ENCODE measurements at regions not wholly inside any gene's neighbourhood (a gene's known extent, or its start where the extent isn't known, plus 50 kb on each side); places are given as distances from the start of the nearest gene placed in this dataset.

GRCh38 chr11:115720602-115721245, 216.5 kb upstream of the CADM1 start:
- intact Hi-C loops (cut with DNase I; ENCODE audit: low total_unique reads), result no loop called here
- H3K9me3 ChIP-seq, result no peaks in the 10 kb centered on the region
- 53 to 61% methylated on average over 9 of the region's 9 CpGs for WGBS, 2 donors
- no peak for TF ChIP-seq POLR2A (IDR thresholded peaks at IDR 0.05)
- TF ChIP-seq CTCF (IDR thresholded peaks at IDR 0.05), result no peak
- no peaks in the 10 kb centered on the region for H3K36me3 ChIP-seq (ENCODE audit: low read depth, missing control alignments)
- no peaks in the 10 kb centered on the region for H3K27me3 ChIP-seq
- H3K27ac ChIP-seq, result no peak overlapping the region
- no peak overlapping the region for H3K4me3 ChIP-seq
- no peak for DNase-seq
- H3K4me1 ChIP-seq, result peaks cover 10% of the 10 kb centered on the region

- DNase-seq, result no peak
- TF ChIP-seq CTCF (IDR thresholded peaks at IDR 0.05) (no peak), POLR2A (IDR thresholded peaks at IDR 0.05) (no peak)
- no peaks in the 10 kb centered on the region for H3K27me3 ChIP-seq
- 93 to 95% methylated on average over 3 of the region's 3 CpGs for WGBS, 2 donors
- no peak overlapping the region for H3K4me3 ChIP-seq
- H3K27ac ChIP-seq, result no peak overlapping the region
- no peaks in the 10 kb centered on the region for H3K36me3 ChIP-seq (ENCODE audit: low read depth, missing control alignments)
- peaks cover 10% of the 10 kb centered on the region for H3K4me1 ChIP-seq
- intact Hi-C loops (cut with DNase I; ENCODE audit: low total_unique reads), result no loop called here
- H3K9me3 ChIP-seq, result no peaks in the 10 kb centered on the region
Measured at GRCh38 chr11:115718945-115719344, 214.7 kb upstream of the CADM1 start.

GRCh38 chr11:115718106-115718505, 213.9 kb upstream of the CADM1 start:
- no peak for DNase-seq
- Histone ChIP-seq H3K36me3 (ENCODE audit: low read depth, missing control alignments) (no peaks in the 10 kb centered on the region), H3K9me3 (no peaks in the 10 kb centered on the region), H3K27ac (no peak overlapping the region), H3K27me3 (no peaks in the 10 kb centered on the region), H3K4me1 (peaks cover 10% of the 10 kb centered on the region), H3K4me3 (no peak overlapping the region)
- intact Hi-C loops (cut with DNase I; ENCODE audit: low total_unique reads), result no loop called here
- 82 to 84% methylated on average over 6 of the region's 6 CpGs for WGBS, 2 donors
- TF ChIP-seq CTCF (IDR thresholded peaks at IDR 0.05) (no peak), POLR2A (IDR thresholded peaks at IDR 0.05) (no peak)

GRCh38 chr11:115716601-115717529, 212.7 kb upstream of the CADM1 start:
- TF ChIP-seq CTCF (IDR thresholded peaks at IDR 0.05) (no peak), POLR2A (IDR thresholded peaks at IDR 0.05) (no peak)
- Histone ChIP-seq H3K9me3 (no peaks in the 10 kb centered on the region), H3K27me3 (no peaks in the 10 kb centered on the region), H3K4me3 (peak overlapping the region; percentile 1 to 2), H3K4me1 (peaks cover 10% of the 10 kb centered on the region), H3K36me3 (ENCODE audit: low read depth, missing control alignments) (no peaks in the 10 kb centered on the region), H3K27ac (no peak overlapping the region)
- peak; percentile 42 for DNase-seq
- WGBS, 2 donors, result 20 to 28% methylated on average over 19 to 29 of the region's 29 CpGs
- intact Hi-C loops (cut with DNase I; ENCODE audit: low total_unique reads), result no loop called here
